ENCODE measurements at regions not wholly inside any gene's neighbourhood (a gene's known extent, or its start where the extent isn't known, plus 50 kb on each side); places are given as distances from the start of the nearest gene placed in this dataset.

DNA sequence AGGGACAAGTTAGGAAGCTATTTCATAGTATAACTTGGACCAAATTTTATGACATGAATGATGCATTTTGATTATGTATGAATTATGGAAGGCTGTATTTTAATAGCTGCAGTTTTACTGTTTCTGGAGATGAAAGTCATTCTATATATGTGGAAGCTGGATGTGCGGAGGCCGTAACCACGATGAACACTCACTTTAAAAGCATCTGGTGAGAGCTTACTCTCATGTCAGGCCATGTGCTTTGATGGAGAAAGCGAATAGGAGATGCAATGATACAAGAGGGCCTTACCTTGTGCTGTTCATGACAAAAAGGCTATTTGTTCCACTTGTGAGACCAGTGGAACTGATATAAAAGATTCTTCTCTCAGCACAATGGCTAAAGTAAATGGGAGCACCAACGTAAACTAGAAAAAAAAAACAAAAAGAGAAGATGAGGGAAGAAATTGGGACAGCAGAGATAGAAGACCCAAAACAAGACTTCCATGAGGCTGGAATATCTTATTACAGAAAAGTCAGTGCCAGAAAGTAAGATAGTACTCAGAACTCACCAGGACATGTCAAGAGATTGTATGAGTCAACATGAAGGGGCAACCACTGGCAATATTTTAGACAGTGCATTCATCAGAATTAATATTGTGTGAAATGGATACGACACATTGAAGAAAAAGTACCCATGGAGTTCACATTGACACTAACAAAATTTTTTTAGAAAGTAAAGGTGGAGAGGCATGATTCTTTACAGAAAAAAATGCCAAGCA lies 63.3 kb upstream of the GAB1 start:
- H3K9me3 ChIP-seq (ENCODE audit: low read depth), result no peaks in the 10 kb centered on the region
- H3K9me2 ChIP-seq (ENCODE audit: insufficient read depth), result no peaks in the 10 kb centered on the region
- no peak overlapping the region for H3K4me3 ChIP-seq
- no peak overlapping the region for H3K27ac ChIP-seq
- no peak for DNase-seq
- in situ Hi-C loops (cut with MboI), result no loop called here
- no peaks in the 10 kb centered on the region for H3K79me2 ChIP-seq (ENCODE audit: insufficient read depth)
- H4K20me1 ChIP-seq (ENCODE audit: insufficient read depth), result no peaks in the 10 kb centered on the region
- H3K4me2 ChIP-seq (ENCODE audit: unreplicated experiment), result no peak overlapping the region
- TF ChIP-seq EZH2phosphoT487 (IDR thresholded peaks at IDR 0.05; ENCODE audit: insufficient read depth, low read depth) (no peak), EZH2 (IDR thresholded peaks at IDR 0.05; ENCODE audit: insufficient read depth, poor library complexity, severe bottlenecking) (no peak)
- peaks cover 7% of the 10 kb centered on the region; the same call in 1 of the 2 replicates for H3F3A ChIP-seq (ENCODE audit: insufficient read depth)
- H2AFZ ChIP-seq, result no peak overlapping the region
- 91 to 93% methylated on average over 6 of the region's 6 CpGs for WGBS, 2 experiments (ENCODE audit: low coverage in 1 of 2, low lambda C conversion rate in 2 of 2, missing lambda C conversion rate in 2 of 2)
- no peaks in the 10 kb centered on the region for H3K36me3 ChIP-seq (ENCODE audit: low read depth)
- H3K27me3 ChIP-seq (replicated peaks; ENCODE audit: insufficient read depth), result no peaks in the 10 kb centered on the region
- no peaks in the 10 kb centered on the region; the same call in 1 of the 2 replicates for H3K4me1 ChIP-seq (ENCODE audit: insufficient read depth)
- no peak overlapping the region for H3K9ac ChIP-seq

DNA sequence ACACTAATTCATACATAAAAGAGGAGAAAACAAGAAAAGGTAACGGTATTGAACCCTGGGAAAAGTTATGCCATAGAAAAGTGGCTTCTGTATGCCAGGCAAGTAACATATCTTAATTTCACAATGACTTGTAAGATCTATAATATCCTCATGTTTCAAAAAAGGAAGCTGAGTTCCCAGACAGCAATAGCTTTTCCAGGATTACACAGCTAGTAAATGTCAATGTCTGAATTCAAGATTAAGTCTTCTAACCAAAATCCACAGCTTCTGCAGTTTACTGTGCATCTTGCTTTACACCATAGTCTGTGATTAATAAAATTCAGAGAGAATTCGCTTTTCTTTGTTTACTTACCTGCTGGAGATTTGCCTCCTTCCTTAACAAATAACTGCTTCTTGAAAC lies 55.8 kb upstream of the GAB1 start:
- no peak for TF ChIP-seq EZH2phosphoT487 (IDR thresholded peaks at IDR 0.05; ENCODE audit: insufficient read depth, low read depth)
- TF ChIP-seq EZH2 (IDR thresholded peaks at IDR 0.05; ENCODE audit: insufficient read depth, poor library complexity, severe bottlenecking), result no peak
- no peak overlapping the region for H3K27ac ChIP-seq
- H3K36me3 ChIP-seq (ENCODE audit: low read depth), result no peaks in the 10 kb centered on the region
- H3K9me3 ChIP-seq (ENCODE audit: low read depth), result no peaks in the 10 kb centered on the region
- H3K4me1 ChIP-seq (ENCODE audit: insufficient read depth), result 0 out of 2 replicates have a peak, but pooled peaks cover under 1% of the 10 kb centered on the region
- H3K79me2 ChIP-seq (ENCODE audit: insufficient read depth), result no peaks in the 10 kb centered on the region
- in situ Hi-C loops (cut with MboI), result no loop called here
- H3K27me3 ChIP-seq (replicated peaks; ENCODE audit: insufficient read depth), result no peaks in the 10 kb centered on the region
- H3K9me2 ChIP-seq (ENCODE audit: insufficient read depth), result no peaks in the 10 kb centered on the region
- H2AFZ ChIP-seq, result no peak overlapping the region; the same call in 1 of the 2 replicates
- no peak for DNase-seq
- no peak overlapping the region for H3K4me2 ChIP-seq (ENCODE audit: unreplicated experiment)
- WGBS, 2 experiments (ENCODE audit: low coverage in 1 of 2, low lambda C conversion rate in 2 of 2, missing lambda C conversion rate in 2 of 2), result 85 to 97% methylated on average over 2 of the region's 2 CpGs
- H3K9ac ChIP-seq, result no peak overlapping the region
- H3K4me3 ChIP-seq, result no peak overlapping the region
- H3F3A ChIP-seq (ENCODE audit: insufficient read depth), result 0 out of 2 replicates have a peak, but pooled peaks cover 3% of the 10 kb centered on the region
- no peaks in the 10 kb centered on the region for H4K20me1 ChIP-seq (ENCODE audit: insufficient read depth)

DNA sequence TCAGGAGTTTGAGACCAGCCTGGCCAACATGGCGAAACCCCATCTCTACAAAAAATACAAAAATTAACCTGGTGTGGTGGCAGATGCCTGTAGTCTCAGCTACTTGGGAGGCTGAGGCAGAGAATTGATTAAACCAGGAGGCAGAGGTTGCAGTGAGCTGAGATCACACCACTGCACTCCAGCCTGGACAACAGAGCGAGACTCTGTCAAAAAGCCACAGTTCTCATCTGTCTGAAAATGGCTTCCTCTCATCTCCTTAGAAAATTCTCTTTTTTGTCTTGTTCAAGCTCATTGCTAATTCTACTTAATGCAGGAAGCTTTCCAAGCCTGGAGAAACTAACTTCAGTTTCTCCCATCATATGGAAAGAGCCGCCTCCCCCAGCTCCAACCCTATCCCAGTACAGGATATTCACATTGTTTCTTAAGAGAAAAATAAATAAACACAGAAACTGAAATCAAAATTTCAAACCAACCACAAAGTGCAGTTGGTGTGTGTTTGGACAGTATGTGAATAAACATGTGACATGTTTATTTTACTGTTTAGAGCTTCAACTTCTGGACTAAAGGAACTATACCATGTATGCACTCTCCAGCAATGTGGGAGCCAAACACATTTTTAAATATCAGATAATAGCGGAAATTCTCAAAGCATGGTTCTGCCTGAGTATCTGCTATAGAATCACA lies 55.0 kb upstream of the GAB1 start:
- no peaks in the 10 kb centered on the region for H3K9me3 ChIP-seq (ENCODE audit: low read depth)
- no peak for DNase-seq

GRCh38 chr4:143282211-143282707 lies 54.4 kb upstream of the GAB1 start:
- 40 to 44% methylated on average over 3 of the region's 3 CpGs for WGBS, 2 experiments (ENCODE audit: low coverage in 1 of 2, low lambda C conversion rate in 2 of 2, missing lambda C conversion rate in 2 of 2)
- in situ Hi-C loops (cut with MboI), result no loop called here
- no peak overlapping the region for H3K27ac ChIP-seq

More for the DNA sequence above, 55.0 kb upstream of the GAB1 start:
- Histone ChIP-seq H3K9ac (no peak overlapping the region), H3K36me3 (ENCODE audit: low read depth) (no peaks in the 10 kb centered on the region), H3K4me3 (no peak overlapping the region), H3K79me2 (ENCODE audit: insufficient read depth) (no peaks in the 10 kb centered on the region), H3K4me2 (ENCODE audit: unreplicated experiment) (no peak overlapping the region), H3K27ac (no peak overlapping the region), H3F3A (ENCODE audit: insufficient read depth) (peaks cover 11% of the 10 kb centered on the region), H4K20me1 (ENCODE audit: insufficient read depth) (no peaks in the 10 kb centered on the region), H3K27me3 (replicated peaks; ENCODE audit: insufficient read depth) (no peaks in the 10 kb centered on the region), H3K9me2 (ENCODE audit: insufficient read depth) (no peaks in the 10 kb centered on the region), H2AFZ (no peak overlapping the region), H3K4me1 (ENCODE audit: insufficient read depth) (peaks cover 8% of the 10 kb centered on the region)
- WGBS, 2 experiments (ENCODE audit: low coverage in 1 of 2, low lambda C conversion rate in 2 of 2, missing lambda C conversion rate in 2 of 2), result 82 to 83% methylated on average over 4 of the region's 4 CpGs
- TF ChIP-seq EZH2 (IDR thresholded peaks at IDR 0.05; ENCODE audit: insufficient read depth, poor library complexity, severe bottlenecking) (no peak), EZH2phosphoT487 (IDR thresholded peaks at IDR 0.05; ENCODE audit: insufficient read depth, low read depth) (no peak)
- in situ Hi-C loops (cut with MboI), result no loop called here

More at GRCh38 chr4:143282211-143282707, 54.4 kb upstream of the GAB1 start:
- Histone ChIP-seq H3F3A (ENCODE audit: insufficient read depth) (peaks cover 17% of the 10 kb centered on the region), H3K4me3 (no peak overlapping the region), H2AFZ (no peak overlapping the region), H3K27me3 (replicated peaks; ENCODE audit: insufficient read depth) (no peaks in the 10 kb centered on the region), H3K36me3 (ENCODE audit: low read depth) (no peaks in the 10 kb centered on the region), H3K9me3 (ENCODE audit: low read depth) (no peaks in the 10 kb centered on the region), H3K4me2 (ENCODE audit: unreplicated experiment) (no peak overlapping the region), H3K79me2 (ENCODE audit: insufficient read depth) (no peaks in the 10 kb centered on the region), H3K9ac (no peak overlapping the region), H3K9me2 (ENCODE audit: insufficient read depth) (no peaks in the 10 kb centered on the region), H3K4me1 (ENCODE audit: insufficient read depth) (peaks cover 14% of the 10 kb centered on the region), H4K20me1 (ENCODE audit: insufficient read depth) (no peaks in the 10 kb centered on the region)
- TF ChIP-seq EZH2 (IDR thresholded peaks at IDR 0.05; ENCODE audit: insufficient read depth, poor library complexity, severe bottlenecking) (no peak), EZH2phosphoT487 (IDR thresholded peaks at IDR 0.05; ENCODE audit: insufficient read depth, low read depth) (no peak)
- no peak for DNase-seq
